WTC11 (cell line): ENCODE measurements at regions not wholly inside any gene's neighbourhood (a gene's known extent, or its start where the extent isn't known, plus 50 kb on each side); places are given as distances from the start of the nearest gene placed in this dataset.

Source experiments
- ATAC-seq: fragments of 200-7000 bp; cut with Tn5 transposase; 2 replicates; pipeline ENCODE4 v1.10.0; 2021; ENCODE audit warnings: mild to moderate bottlenecking, moderate library complexity
- CTCF ChIA-PET: fragments of 300-600 bp; sonication (Branson Sonifier 250); formaldehyde crosslinking; loops from one replicate; lab custom pipeline; 2021; ENCODE audit warnings: antibody characterized with exemption; lab: Charles Lee
- POLR2A ChIA-PET: fragments of 350-600 bp; sonication (Branson Sonifier 250); formaldehyde crosslinking; loops from one replicate; lab custom pipeline; 2021; ENCODE audit warnings: antibody characterized with exemption; lab: Charles Lee
- DNase-seq: peaks from one replicate; pipeline ENCODE4 v3.0.0; 2021; ENCODE audit warnings: low spot score
- H3K27ac Mint-ChIP-seq: 2 replicates; pipeline ENCODE4 v1.8.0; 2021; ENCODE audit warnings: mixed read lengths
- H3K27me3 Mint-ChIP-seq: 2 replicates; pipeline ENCODE4 v1.8.0; 2021; ENCODE audit warnings: low read depth, mild to moderate bottlenecking, moderate library complexity, mixed read lengths
- H3K36me3 Mint-ChIP-seq: 2 replicates; pipeline ENCODE4 v1.8.0; 2021; ENCODE audit warnings: mixed read lengths
- H3K4me1 Mint-ChIP-seq: 2 replicates; pipeline ENCODE4 v1.8.0; 2022; ENCODE audit warnings: mixed read lengths
- H3K4me3 Mint-ChIP-seq: 2 replicates; pipeline ENCODE4 v1.8.0; 2021; ENCODE audit warnings: mild to moderate bottlenecking, moderate library complexity, mixed read lengths
- H3K9me3 Mint-ChIP-seq: 2 replicates; pipeline ENCODE4 v1.8.0; 2021; ENCODE audit warnings: mixed read lengths
- ATF1 ChIP-seq: sonication (generic); formaldehyde crosslinking; IDR thresholded peaks from 2 replicates; pipeline ENCODE4 v1.8.1; 2023; ENCODE audit warnings: mild to moderate bottlenecking, moderate library complexity, missing genetic modification reagents
- CREB1 ChIP-seq: sonication (generic); formaldehyde crosslinking; IDR thresholded peaks from 2 replicates; pipeline ENCODE4 v1.8.0; 2023; ENCODE audit warnings: mild to moderate bottlenecking, missing genetic modification reagents
- CREM ChIP-seq: sonication (generic); formaldehyde crosslinking; IDR thresholded peaks from 2 replicates; pipeline ENCODE4 v1.8.1; 2022; ENCODE audit warnings: mild to moderate bottlenecking, missing genetic modification reagents, moderate library complexity
- EMX1 ChIP-seq: fragments of 250-450 bp; sonication (Bioruptor Pico); IDR thresholded peaks from 2 replicates; pipeline ENCODE4 v1.8.0; 2021; ENCODE audit warnings: mild to moderate bottlenecking
- ESRRA ChIP-seq: sonication (generic); formaldehyde crosslinking; IDR thresholded peaks from 2 replicates; pipeline ENCODE4 v1.8.1; 2022; ENCODE audit warnings: mild to moderate bottlenecking, missing genetic modification reagents, borderline replicate concordance
- FOXJ3 ChIP-seq: sonication (generic); formaldehyde crosslinking; IDR thresholded peaks from 2 replicates; pipeline ENCODE4 v1.9.0; 2021; ENCODE audit warnings: missing genetic modification reagents, mild to moderate bottlenecking, borderline replicate concordance
- KAT7 ChIP-seq: sonication (generic); formaldehyde crosslinking; IDR thresholded peaks from 2 replicates; pipeline ENCODE4 v1.8.1; 2023; ENCODE audit warnings: missing genetic modification reagents, mild to moderate bottlenecking, borderline replicate concordance
- MXD4 ChIP-seq: fragments of 250-450 bp; sonication (Bioruptor Pico); IDR thresholded peaks from 2 replicates; pipeline ENCODE4 v1.8.0; 2021; ENCODE audit warnings: mild to moderate bottlenecking, moderate library complexity, borderline replicate concordance
- NFATC4 ChIP-seq: fragments of 250-450 bp; sonication (Bioruptor Pico); IDR thresholded peaks from 2 replicates; pipeline ENCODE4 v1.9.0; 2021; ENCODE audit warnings: mild to moderate bottlenecking
- NR1H2 ChIP-seq: sonication (generic); formaldehyde crosslinking; IDR thresholded peaks from 2 replicates; pipeline ENCODE4 v1.9.0; 2021; ENCODE audit warnings: mild to moderate bottlenecking, moderate library complexity, missing genetic modification reagents
- NR2C2 ChIP-seq: sonication (generic); formaldehyde crosslinking; IDR thresholded peaks from 2 replicates; pipeline ENCODE4 v1.8.0; 2022; ENCODE audit warnings: mild to moderate bottlenecking, missing genetic modification reagents
- TP53 ChIP-seq: sonication (generic); formaldehyde crosslinking; IDR thresholded peaks from 2 replicates; pipeline ENCODE4 v1.8.1; 2023; ENCODE audit warnings: mild to moderate bottlenecking, missing genetic modification reagents
- ZNF671 ChIP-seq: fragments of 250-450 bp; sonication (Bioruptor Pico); IDR thresholded peaks from 2 replicates; pipeline ENCODE4 v1.8.0; 2021; ENCODE audit warnings: mild to moderate bottlenecking
- TF ChIP-seq, protein P1 (sequence below): sonication (generic); formaldehyde crosslinking; IDR thresholded peaks from 2 replicates; pipeline ENCODE4 v1.8.0; 2023; ENCODE audit warnings: mild to moderate bottlenecking, missing genetic modification reagents
- TF ChIP-seq, protein P2 (sequence below): sonication (generic); formaldehyde crosslinking; IDR thresholded peaks from 2 replicates; pipeline ENCODE4 v1.8.1; 2022; ENCODE audit warnings: mild to moderate bottlenecking, missing genetic modification reagents, moderate library complexity, borderline replicate concordance
- TF ChIP-seq, protein P3 (sequence below): fragments of 250-450 bp; sonication (Bioruptor Pico); IDR thresholded peaks from 2 replicates; pipeline ENCODE4 v1.9.0; 2021; ENCODE audit warnings: mild to moderate bottlenecking
- TF ChIP-seq, protein P4 (sequence below): sonication (generic); formaldehyde crosslinking; IDR thresholded peaks from 2 replicates; pipeline ENCODE4 v1.8.0; 2022; ENCODE audit warnings: mild to moderate bottlenecking, missing genetic modification reagents
- TF ChIP-seq, protein P5 (sequence below): sonication (generic); formaldehyde crosslinking; IDR thresholded peaks from 2 replicates; pipeline ENCODE4 v1.8.0; 2022; ENCODE audit warnings: mild to moderate bottlenecking, missing genetic modification reagents
- TF ChIP-seq, protein P6 (sequence below): sonication (generic); formaldehyde crosslinking; IDR thresholded peaks from 2 replicates; pipeline ENCODE4 v1.8.1; 2023; ENCODE audit warnings: mild to moderate bottlenecking, missing genetic modification reagents

DNA sequence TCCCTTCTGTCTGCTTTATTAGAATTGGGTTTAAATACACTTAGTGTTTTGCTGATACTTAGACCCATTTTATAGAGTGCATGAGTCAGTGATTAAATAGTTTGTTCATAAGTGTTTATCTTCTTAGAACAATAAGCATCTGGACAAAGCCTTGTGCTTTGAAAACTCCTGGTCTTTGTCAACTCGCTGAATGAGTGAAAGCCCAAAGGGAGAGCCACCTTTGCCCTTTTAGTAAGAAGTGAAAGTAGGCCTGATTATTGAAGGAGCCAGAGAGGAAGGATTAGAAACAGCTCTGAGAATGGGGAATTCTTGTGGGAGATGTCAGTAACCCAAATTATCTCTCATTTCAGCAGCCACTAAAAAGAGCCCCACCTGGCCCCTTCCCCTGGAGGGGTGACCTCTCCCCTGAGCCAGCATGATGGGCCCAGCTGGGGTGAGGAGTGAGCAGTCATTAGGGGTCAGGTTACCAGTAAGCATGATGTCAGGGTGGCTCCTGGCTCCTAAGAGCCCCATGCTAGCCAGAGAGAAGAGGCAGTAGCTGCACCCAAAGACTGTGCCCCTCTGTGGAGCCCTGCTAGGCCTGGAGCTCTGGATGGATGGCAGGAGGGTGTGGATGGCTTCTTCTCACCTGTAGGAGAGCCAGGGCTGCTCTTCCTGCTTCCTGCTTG is 125.1 kb upstream of the E2F8 start:
- Mint-ChIP-seq H3K36me3 (no peaks in the 10 kb centered on the region), H3K27me3 (no peaks in the 10 kb centered on the region), H3K4me1 (peaks cover 7% of the 10 kb centered on the region), H3K4me3 (no peak overlapping the region), H3K9me3 (peaks cover 6% of the 10 kb centered on the region), H3K27ac (no peak overlapping the region)
- TF ChIP-seq TP53 (CRISPR knock-in tag): no peak
- TF ChIP-seq MXD4 (CRISPR knock-in tag): no peak
- TF ChIP-seq KAT7 (CRISPR knock-in tag): no peak
- TF ChIP-seq, protein P1, sequence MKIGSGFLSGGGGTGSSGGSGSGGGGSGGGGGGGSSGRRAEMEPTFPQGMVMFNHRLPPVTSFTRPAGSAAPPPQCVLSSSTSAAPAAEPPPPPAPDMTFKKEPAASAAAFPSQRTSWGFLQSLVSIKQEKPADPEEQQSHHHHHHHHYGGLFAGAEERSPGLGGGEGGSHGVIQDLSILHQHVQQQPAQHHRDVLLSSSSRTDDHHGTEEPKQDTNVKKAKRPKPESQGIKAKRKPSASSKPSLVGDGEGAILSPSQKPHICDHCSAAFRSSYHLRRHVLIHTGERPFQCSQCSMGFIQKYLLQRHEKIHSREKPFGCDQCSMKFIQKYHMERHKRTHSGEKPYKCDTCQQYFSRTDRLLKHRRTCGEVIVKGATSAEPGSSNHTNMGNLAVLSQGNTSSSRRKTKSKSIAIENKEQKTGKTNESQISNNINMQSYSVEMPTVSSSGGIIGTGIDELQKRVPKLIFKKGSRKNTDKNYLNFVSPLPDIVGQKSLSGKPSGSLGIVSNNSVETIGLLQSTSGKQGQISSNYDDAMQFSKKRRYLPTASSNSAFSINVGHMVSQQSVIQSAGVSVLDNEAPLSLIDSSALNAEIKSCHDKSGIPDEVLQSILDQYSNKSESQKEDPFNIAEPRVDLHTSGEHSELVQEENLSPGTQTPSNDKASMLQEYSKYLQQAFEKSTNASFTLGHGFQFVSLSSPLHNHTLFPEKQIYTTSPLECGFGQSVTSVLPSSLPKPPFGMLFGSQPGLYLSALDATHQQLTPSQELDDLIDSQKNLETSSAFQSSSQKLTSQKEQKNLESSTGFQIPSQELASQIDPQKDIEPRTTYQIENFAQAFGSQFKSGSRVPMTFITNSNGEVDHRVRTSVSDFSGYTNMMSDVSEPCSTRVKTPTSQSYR (CRISPR knock-in tag): no peak
- TF ChIP-seq, protein P2, sequence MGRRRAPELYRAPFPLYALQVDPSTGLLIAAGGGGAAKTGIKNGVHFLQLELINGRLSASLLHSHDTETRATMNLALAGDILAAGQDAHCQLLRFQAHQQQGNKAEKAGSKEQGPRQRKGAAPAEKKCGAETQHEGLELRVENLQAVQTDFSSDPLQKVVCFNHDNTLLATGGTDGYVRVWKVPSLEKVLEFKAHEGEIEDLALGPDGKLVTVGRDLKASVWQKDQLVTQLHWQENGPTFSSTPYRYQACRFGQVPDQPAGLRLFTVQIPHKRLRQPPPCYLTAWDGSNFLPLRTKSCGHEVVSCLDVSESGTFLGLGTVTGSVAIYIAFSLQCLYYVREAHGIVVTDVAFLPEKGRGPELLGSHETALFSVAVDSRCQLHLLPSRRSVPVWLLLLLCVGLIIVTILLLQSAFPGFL (CRISPR knock-in tag): no peak
- no peak for TF ChIP-seq FOXJ3 (CRISPR knock-in tag)
- TF ChIP-seq CREB1 (CRISPR knock-in tag): no peak
- TF ChIP-seq ATF1 (CRISPR knock-in tag): no peak
- no peak for TF ChIP-seq CREM (CRISPR knock-in tag)
- no peak for TF ChIP-seq ESRRA
- TF ChIP-seq, protein P3, sequence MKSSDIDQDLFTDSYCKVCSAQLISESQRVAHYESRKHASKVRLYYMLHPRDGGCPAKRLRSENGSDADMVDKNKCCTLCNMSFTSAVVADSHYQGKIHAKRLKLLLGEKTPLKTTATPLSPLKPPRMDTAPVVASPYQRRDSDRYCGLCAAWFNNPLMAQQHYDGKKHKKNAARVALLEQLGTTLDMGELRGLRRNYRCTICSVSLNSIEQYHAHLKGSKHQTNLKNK (CRISPR knock-in tag): no peak
- TF ChIP-seq NR2C2 (CRISPR knock-in tag): no peak
- TF ChIP-seq NFATC4 (CRISPR knock-in tag): no peak
- TF ChIP-seq, protein P4, sequence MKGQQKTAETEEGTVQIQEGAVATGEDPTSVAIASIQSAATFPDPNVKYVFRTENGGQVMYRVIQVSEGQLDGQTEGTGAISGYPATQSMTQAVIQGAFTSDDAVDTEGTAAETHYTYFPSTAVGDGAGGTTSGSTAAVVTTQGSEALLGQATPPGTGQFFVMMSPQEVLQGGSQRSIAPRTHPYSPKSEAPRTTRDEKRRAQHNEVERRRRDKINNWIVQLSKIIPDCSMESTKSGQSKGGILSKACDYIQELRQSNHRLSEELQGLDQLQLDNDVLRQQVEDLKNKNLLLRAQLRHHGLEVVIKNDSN (CRISPR knock-in tag): no peak
- TF ChIP-seq, protein P5, sequence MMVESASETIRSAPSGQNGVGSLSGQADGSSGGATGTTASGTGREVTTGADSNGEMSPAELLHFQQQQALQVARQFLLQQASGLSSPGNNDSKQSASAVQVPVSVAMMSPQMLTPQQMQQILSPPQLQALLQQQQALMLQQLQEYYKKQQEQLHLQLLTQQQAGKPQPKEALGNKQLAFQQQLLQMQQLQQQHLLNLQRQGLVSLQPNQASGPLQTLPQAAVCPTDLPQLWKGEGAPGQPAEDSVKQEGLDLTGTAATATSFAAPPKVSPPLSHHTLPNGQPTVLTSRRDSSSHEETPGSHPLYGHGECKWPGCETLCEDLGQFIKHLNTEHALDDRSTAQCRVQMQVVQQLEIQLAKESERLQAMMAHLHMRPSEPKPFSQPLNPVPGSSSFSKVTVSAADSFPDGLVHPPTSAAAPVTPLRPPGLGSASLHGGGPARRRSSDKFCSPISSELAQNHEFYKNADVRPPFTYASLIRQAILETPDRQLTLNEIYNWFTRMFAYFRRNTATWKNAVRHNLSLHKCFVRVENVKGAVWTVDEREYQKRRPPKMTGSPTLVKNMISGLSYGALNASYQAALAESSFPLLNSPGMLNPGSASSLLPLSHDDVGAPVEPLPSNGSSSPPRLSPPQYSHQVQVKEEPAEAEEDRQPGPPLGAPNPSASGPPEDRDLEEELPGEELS: no peak
- CTCF ChIA-PET: interaction anchor here (0.7 to 1.3 kb wide), 2 partner anchors 56 to 289 kb away, joined by 3 read pairs; no protein-coding TSS in a partner anchor
- no peak for DNase-seq
- POLR2A ChIA-PET: no interaction called here
- ATAC-seq: peak; percentile 36; the same call in 1 of the 2 replicates

DNA sequence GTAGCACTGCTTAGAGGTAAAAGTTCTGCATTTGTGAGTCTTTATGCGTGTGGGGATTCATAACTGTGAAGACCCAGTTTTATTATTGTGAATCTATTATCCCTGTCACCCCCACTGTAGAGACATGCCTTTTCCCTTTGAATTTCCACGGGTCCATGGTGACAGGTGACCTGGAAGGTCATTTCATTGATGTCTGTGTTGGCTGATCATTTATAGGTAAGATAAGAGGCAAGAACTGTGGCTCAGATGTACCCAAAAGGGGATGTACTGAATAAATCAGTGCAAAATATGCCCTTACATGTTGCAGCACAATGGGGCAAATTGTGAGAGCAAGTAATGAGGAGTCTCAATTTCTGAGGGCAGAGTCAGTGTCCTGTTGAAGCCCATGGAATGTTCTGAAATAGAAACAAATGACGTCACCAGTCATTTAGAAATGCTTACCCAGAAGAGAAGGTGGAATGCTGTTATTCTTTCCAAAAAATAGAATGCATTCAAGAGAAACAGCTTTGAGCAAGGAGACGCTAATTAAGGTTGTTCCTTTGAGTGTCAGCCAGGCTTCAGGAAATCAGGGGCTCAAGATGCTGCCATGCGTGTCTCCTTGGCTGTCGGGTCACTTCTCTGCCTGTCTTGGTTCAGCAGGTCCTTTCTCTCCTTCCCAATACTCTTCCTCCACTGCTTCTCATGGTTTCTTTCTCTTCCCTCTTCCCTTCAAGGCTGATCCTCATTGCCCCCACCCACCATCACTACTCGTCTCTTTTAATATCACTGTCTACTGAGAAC is 118.7 kb upstream of the E2F8 start:
- H3K36me3 Mint-ChIP-seq: no peaks in the 10 kb centered on the region
- DNase-seq: no peak
- H3K4me3 Mint-ChIP-seq: no peak overlapping the region
- ChIA-PET POLR2A (no interaction called here), CTCF (no interaction called here)
- no peak overlapping the region for H3K27ac Mint-ChIP-seq
- H3K27me3 Mint-ChIP-seq: no peaks in the 10 kb centered on the region
- no peak for ATAC-seq
- TF ChIP-seq EMX1 (no peak), NR1H2 (CRISPR knock-in tag) (no peak), ZNF671 (no peak)
- TF ChIP-seq, protein P6, sequence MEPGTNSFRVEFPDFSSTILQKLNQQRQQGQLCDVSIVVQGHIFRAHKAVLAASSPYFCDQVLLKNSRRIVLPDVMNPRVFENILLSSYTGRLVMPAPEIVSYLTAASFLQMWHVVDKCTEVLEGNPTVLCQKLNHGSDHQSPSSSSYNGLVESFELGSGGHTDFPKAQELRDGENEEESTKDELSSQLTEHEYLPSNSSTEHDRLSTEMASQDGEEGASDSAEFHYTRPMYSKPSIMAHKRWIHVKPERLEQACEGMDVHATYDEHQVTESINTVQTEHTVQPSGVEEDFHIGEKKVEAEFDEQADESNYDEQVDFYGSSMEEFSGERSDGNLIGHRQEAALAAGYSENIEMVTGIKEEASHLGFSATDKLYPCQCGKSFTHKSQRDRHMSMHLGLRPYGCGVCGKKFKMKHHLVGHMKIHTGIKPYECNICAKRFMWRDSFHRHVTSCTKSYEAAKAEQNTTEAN (CRISPR knock-in tag): no peak
- peaks cover 6% of the 10 kb centered on the region for H3K9me3 Mint-ChIP-seq
- peaks cover 9% of the 10 kb centered on the region for H3K4me1 Mint-ChIP-seq
